ENCODE measurements at regions not wholly inside any gene's neighbourhood (a gene's known extent, or its start where the extent isn't known, plus 50 kb on each side); places are given as distances from the start of the nearest gene placed in this dataset.
A peak's percentile ranks its signal among the peaks of the same experiment; 100 is the strongest.
"Not testable (repeated sequence)": the region's sequence is repeated elsewhere in the genome, so short reads cannot be mapped to it uniquely, and the experiment has no call there.

- peak in 1 of 3 donors; percentile 30 for DNase-seq
Observed at GRCh38 chr17:31798205-31798724, 60.8 kb downstream of the COPRS start.

GRCh38 chr17:31795941-31796340 lies 63.1 kb downstream of the COPRS start:
- not testable (repeated sequence) for DNase-seq

- DNase-seq: no peak
Observed at GRCh38 chr17:31794111-31794510, 64.9 kb downstream of the COPRS start.

GRCh38 chr17:31793634-31794033 lies 65.4 kb downstream of the COPRS start:
- not testable (repeated sequence) for DNase-seq

GRCh38 chr17:31792007-31792585 lies 66.9 kb downstream of the COPRS start:
- no peak for DNase-seq

- no peak for DNase-seq
Observed at GRCh38 chr17:31789707-31790505, 69.1 kb downstream of the COPRS start.

- no peak for DNase-seq
Observed at GRCh38 chr17:31788956-31789355, 70.1 kb downstream of the COPRS start.

- no peak for DNase-seq
Observed at GRCh38 chr17:31788571-31788946, 70.5 kb downstream of the COPRS start.

GRCh38 chr17:31787857-31788570 lies 71.0 kb downstream of the COPRS start:
- DNase-seq: peak in 1 of 3 donors; percentile 73

GRCh38 chr17:31786796-31787481 lies 72.1 kb downstream of the COPRS start:
- no peak for DNase-seq

- DNase-seq: no peak
Observed at GRCh38 chr17:31780483-31780882, 78.6 kb downstream of the COPRS start.

- DNase-seq: peak; percentile 6 to 29 (median 10)
Observed at GRCh38 chr17:31778523-31778922, 80.5 kb downstream of the COPRS start.

- DNase-seq: not testable (repeated sequence)
Observed at GRCh38 chr17:31771328-31771727, 87.7 kb downstream of the COPRS start.

GRCh38 chr17:31770501-31770900 lies 88.5 kb downstream of the COPRS start:
- DNase-seq: not testable (repeated sequence)

- DNase-seq: not testable (repeated sequence)
Observed at GRCh38 chr17:31761836-31762510, 97.1 kb downstream of the COPRS start.

- DNase-seq: no peak
Observed at GRCh38 chr17:31758646-31759045, 100.4 kb downstream of the COPRS start.

- no peak for DNase-seq
Observed at GRCh38 chr17:31757097-31757496, 101.9 kb downstream of the COPRS start.

GRCh38 chr17:31754239-31754945 lies 104.7 kb downstream of the COPRS start:
- DNase-seq: peak in 1 of 3 donors; percentile 65

- DNase-seq: no peak
Observed at GRCh38 chr17:31753011-31753410, 106.0 kb downstream of the COPRS start.

GRCh38 chr17:31752584-31752983 lies 106.5 kb downstream of the COPRS start:
- DNase-seq: no peak

GRCh38 chr17:31750578-31750977 lies 108.5 kb downstream of the COPRS start:
- DNase-seq: no peak

All from muscle of back (tissue), 3 donors.